ENCODE measurements at regions not wholly inside any gene's neighbourhood (a gene's known extent, or its start where the extent isn't known, plus 50 kb on each side); places are given as distances from the start of the nearest gene placed in this dataset.

DNA sequence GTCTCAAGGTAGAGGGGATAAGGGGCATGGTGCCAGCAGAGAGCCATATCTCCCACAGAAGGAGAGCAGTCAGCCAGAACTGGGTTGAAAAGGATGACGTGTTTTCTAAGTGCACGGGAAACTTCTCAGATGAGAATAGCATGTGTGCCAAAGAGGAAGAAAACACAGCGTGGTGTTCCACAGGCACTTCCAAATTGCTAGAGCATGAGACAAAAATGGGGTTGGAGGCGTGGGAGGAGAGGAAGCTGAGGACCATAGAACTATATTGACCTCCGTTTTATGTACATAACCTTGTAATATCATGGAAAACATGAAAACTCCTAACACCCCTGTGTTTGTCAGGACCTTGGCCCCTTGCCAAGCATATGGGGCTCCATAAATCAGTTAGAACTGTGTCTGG is 682.7 kb upstream of the RAB6C start:
- Histone ChIP-seq H3K4me1 (ENCODE audit: insufficient read depth, low read length) (no peaks in the 10 kb centered on the region), H3K27me3 (ENCODE audit: insufficient read depth, low read length) (no peaks in the 10 kb centered on the region), H3K9ac (ENCODE audit: low read depth, low read length) (no peak overlapping the region), H3K9me3 (ENCODE audit: insufficient read depth, low read depth, low read length) (no peaks in the 10 kb centered on the region), H3K27ac (ENCODE audit: low read depth, low read length) (no peak overlapping the region), H3K36me3 (ENCODE audit: insufficient read depth, low read length) (no peaks in the 10 kb centered on the region), H3K4me3 (ENCODE audit: low read length) (no peak overlapping the region)
- 91% methylated on average over 5 of the region's 5 CpGs for WGBS

DNA sequence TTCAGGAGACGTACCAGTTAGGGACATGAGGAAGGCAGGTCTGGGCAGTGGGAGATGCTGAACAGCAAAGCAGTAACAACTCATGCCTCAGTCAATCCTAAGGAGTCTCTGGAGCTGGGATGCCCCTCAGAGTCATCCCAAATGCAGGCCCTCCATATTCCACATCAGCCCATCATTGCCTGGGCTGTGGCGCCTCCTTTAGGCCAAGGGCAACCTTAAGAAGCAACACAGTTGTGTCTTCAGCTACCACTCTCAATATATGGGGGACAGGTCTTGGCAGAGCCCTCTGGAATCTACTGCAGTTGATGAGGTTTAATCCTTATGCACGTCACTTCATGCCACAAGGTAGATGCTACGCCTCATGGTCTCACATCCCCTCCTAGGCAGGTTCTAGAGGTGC is 682.0 kb upstream of the RAB6C start:
- Histone ChIP-seq H3K9ac (ENCODE audit: low read depth, low read length) (no peak overlapping the region), H3K27ac (ENCODE audit: low read depth, low read length) (no peak overlapping the region), H3K27me3 (ENCODE audit: insufficient read depth, low read length) (no peaks in the 10 kb centered on the region), H3K9me3 (ENCODE audit: insufficient read depth, low read depth, low read length) (no peaks in the 10 kb centered on the region), H3K36me3 (ENCODE audit: insufficient read depth, low read length) (no peaks in the 10 kb centered on the region), H3K4me3 (ENCODE audit: low read length) (no peak overlapping the region), H3K4me1 (ENCODE audit: insufficient read depth, low read length) (no peaks in the 10 kb centered on the region)
- 67% methylated on average over 4 of the region's 4 CpGs for WGBS

DNA sequence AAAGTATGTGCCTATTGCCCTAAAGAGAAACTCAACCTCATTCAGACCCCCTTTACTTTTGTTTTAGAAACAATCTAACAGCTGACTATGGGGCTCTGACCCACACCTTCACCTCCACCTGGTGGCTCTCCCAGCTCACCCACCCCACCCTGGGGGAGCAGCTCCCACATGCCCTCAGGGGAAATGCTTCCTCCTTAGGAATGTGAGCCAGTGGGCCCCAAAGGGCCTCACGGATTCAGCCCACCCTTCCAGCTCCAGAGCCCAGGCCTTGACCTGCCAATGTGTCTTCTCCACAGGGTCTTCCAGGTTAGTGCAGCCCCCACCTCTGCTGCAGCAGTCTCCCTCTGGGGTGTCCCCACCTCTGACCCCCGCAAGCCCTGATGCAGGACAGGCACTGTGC is 680.1 kb upstream of the RAB6C start:
- Histone ChIP-seq H3K36me3 (ENCODE audit: insufficient read depth, low read length) (no peaks in the 10 kb centered on the region), H3K9ac (ENCODE audit: low read depth, low read length) (no peak overlapping the region), H3K9me3 (ENCODE audit: insufficient read depth, low read depth, low read length) (no peaks in the 10 kb centered on the region), H3K27me3 (ENCODE audit: insufficient read depth, low read length) (no peaks in the 10 kb centered on the region), H3K4me3 (ENCODE audit: low read length) (no peak overlapping the region), H3K27ac (ENCODE audit: low read depth, low read length) (no peak overlapping the region), H3K4me1 (ENCODE audit: insufficient read depth, low read length) (no peaks in the 10 kb centered on the region)
- 93% methylated on average over 2 of the region's 2 CpGs for WGBS

DNA sequence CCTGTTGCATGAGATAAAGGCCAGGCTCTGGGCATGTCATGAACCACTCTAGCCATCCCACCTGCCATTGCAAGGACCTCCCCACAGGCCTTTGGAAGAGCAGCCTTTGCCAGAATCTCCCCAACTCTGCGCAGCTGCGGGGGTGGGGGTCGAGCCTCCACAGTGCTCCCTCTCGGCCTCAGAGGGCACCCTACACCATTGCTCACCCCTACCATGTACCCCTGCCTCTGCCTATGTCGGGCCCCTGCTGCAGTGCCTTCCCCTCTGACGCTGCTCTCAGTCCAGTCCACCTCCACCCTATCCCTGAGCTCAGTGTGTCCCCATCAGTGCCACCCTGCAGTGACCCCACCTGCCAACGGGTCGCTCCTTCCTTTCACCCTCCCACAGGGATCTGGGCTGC is 679.7 kb upstream of the RAB6C start:
- Histone ChIP-seq H3K27me3 (ENCODE audit: insufficient read depth, low read length) (no peaks in the 10 kb centered on the region), H3K4me1 (ENCODE audit: insufficient read depth, low read length) (no peaks in the 10 kb centered on the region), H3K9ac (ENCODE audit: low read depth, low read length) (no peak overlapping the region), H3K9me3 (ENCODE audit: insufficient read depth, low read depth, low read length) (no peaks in the 10 kb centered on the region), H3K27ac (ENCODE audit: low read depth, low read length) (no peak overlapping the region), H3K4me3 (ENCODE audit: low read length) (no peak overlapping the region), H3K36me3 (ENCODE audit: insufficient read depth, low read length) (no peaks in the 10 kb centered on the region)
- 94% methylated on average over 8 of the region's 8 CpGs for WGBS

DNA sequence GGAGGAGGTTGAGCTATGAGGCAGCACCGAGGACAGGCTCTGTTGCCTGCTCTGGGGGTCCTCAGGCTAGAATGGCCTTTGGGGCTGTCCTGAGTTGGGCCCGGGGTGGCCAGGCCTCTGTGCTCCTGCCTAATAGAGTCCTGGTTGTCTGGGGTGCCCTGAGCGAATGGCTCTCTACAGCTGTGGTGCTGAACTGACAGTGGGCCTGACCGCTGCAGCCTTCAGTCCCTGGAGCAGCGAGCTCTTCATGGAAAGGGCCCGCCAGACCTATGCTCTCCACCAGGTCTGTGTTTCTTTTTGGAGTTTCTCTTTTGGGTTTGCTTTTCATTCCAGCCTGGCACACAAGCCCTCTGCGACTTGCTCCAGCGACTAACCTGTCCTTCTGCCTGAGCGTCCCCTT is 679.0 kb upstream of the RAB6C start:
- Histone ChIP-seq H3K27ac (ENCODE audit: low read depth, low read length) (no peak overlapping the region), H3K27me3 (ENCODE audit: insufficient read depth, low read length) (no peaks in the 10 kb centered on the region), H3K9me3 (ENCODE audit: insufficient read depth, low read depth, low read length) (no peaks in the 10 kb centered on the region), H3K4me1 (ENCODE audit: insufficient read depth, low read length) (no peaks in the 10 kb centered on the region), H3K4me3 (ENCODE audit: low read length) (no peak overlapping the region), H3K36me3 (ENCODE audit: insufficient read depth, low read length) (no peaks in the 10 kb centered on the region), H3K9ac (ENCODE audit: low read depth, low read length) (no peak overlapping the region)
- WGBS, result 94% methylated on average over 9 of the region's 9 CpGs

DNA sequence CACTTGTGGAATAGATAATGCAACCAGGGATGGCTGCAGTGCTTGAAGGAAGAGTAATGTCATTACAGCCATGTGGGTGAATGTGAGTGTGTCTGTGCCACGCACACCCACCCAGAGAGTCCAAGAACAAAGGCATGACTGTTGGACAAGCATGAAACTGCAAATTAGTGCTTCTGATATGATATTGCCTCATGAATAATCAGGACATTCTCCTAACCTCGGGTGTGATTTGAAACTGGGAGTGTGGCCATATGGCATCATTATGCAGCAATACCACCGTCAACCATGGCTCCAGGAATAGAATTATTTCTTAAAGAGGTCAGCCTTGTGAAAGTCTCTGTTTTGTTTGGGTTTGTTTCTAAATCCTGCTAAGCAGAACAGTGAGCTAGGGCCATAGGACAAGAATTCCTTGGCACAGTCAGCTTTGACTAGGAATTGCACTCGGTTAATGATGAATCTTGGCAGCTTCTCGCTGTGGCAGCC is 678.0 kb upstream of the RAB6C start:
- no peaks in the 10 kb centered on the region for H3K9me3 ChIP-seq (ENCODE audit: insufficient read depth, low read depth, low read length)
- H3K27ac ChIP-seq (ENCODE audit: low read depth, low read length), result no peak overlapping the region
- H3K4me3 ChIP-seq (ENCODE audit: low read length), result no peak overlapping the region
- no peaks in the 10 kb centered on the region for H3K36me3 ChIP-seq (ENCODE audit: insufficient read depth, low read length)
- H3K9ac ChIP-seq (ENCODE audit: low read depth, low read length), result no peak overlapping the region
- H3K4me1 ChIP-seq (ENCODE audit: insufficient read depth, low read length), result no peaks in the 10 kb centered on the region
- no peaks in the 10 kb centered on the region for H3K27me3 ChIP-seq (ENCODE audit: insufficient read depth, low read length)
- WGBS, result 92% methylated on average over 5 of the region's 5 CpGs

DNA sequence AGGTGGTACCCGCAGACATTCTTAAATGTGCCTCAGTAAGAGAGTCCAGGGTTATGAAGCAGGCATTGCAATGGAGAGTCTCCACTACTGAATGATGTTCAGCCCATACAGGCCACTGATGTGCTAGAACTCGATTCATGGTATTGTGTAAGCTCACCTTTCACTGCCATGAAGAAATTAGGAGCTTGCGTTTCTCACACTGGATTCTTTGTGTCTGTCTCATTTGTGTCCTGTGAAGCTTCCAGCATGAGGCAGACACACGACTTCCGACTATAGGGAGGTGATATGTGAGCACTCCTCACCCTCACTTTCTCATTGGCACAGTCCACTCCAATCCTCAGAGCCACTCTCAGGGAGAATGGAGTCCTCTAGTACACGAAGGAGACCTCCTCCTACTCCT is 677.4 kb upstream of the RAB6C start:
- WGBS, result 91% methylated on average over 6 of the region's 6 CpGs

DNA sequence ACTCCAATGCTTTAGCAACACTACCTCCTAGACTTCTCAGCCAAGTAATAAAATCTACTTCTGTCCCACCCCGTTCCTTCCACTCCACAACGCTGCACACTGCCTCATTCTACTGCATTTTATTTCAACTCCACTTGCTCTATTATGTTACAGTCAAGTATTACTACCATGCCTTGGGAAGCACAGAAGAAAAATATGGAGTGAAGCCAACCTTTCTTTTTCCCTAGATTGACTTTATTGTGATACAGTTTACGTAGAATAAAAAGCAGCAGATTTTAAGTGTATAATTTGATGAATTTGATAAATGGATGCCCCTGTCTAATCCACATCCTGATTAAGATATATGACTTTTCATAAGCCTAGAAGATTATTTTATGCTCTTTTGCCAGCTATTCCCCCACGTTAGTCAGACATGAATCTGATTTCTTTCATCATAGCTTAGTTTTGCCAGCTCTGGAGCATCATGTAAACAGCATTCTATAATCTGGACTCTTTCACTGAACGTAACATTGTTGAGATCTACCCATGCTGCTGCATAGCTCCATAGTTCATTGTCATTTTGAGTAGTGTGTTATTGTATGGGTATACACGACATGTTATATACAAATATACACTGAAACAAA is 676.8 kb upstream of the RAB6C start:
- Histone ChIP-seq H3K4me3 (ENCODE audit: low read length) (no peak overlapping the region), H3K36me3 (ENCODE audit: insufficient read depth, low read length) (no peaks in the 10 kb centered on the region), H3K9ac (ENCODE audit: low read depth, low read length) (no peak overlapping the region), H3K9me3 (ENCODE audit: insufficient read depth, low read depth, low read length) (no peaks in the 10 kb centered on the region), H3K27ac (ENCODE audit: low read depth, low read length) (no peak overlapping the region), H3K27me3 (ENCODE audit: insufficient read depth, low read length) (no peaks in the 10 kb centered on the region), H3K4me1 (ENCODE audit: insufficient read depth, low read length) (no peaks in the 10 kb centered on the region)
- WGBS, result 90% methylated on average over 4 of the region's 6 CpGs

More for the DNA sequence above, 677.4 kb upstream of the RAB6C start:
- H3K4me3 ChIP-seq (ENCODE audit: low read length), result no peak overlapping the region
- no peaks in the 10 kb centered on the region for H3K9me3 ChIP-seq (ENCODE audit: insufficient read depth, low read depth, low read length)
- no peaks in the 10 kb centered on the region for H3K36me3 ChIP-seq (ENCODE audit: insufficient read depth, low read length)
- no peak overlapping the region for H3K9ac ChIP-seq (ENCODE audit: low read depth, low read length)
- H3K27ac ChIP-seq (ENCODE audit: low read depth, low read length), result no peak overlapping the region
- no peaks in the 10 kb centered on the region for H3K4me1 ChIP-seq (ENCODE audit: insufficient read depth, low read length)
- no peaks in the 10 kb centered on the region for H3K27me3 ChIP-seq (ENCODE audit: insufficient read depth, low read length)

DNA sequence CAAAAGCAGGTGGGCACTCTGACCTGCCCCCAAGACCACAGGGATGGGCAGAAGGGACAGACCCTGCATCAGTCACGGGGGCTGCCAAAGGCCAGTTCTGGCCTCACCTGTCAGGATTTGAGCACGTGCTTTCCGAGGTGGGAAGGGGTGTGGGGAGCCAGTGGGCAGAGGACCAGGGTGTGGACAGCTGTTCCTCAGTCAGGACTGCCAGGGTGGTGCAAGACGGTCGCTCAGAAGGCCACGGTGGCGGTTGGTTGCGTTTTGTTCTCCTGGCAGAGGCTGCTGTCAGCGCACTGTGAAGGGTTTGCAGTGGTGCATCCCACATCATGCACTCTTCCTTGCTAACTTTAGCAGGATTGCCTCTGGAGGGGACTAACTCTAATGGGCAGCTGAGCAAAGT is 665.3 kb upstream of the RAB6C start:
- 96% methylated on average over 9 of the region's 9 CpGs for WGBS
- no peaks in the 10 kb centered on the region for H3K4me1 ChIP-seq (ENCODE audit: insufficient read depth, low read length)

DNA sequence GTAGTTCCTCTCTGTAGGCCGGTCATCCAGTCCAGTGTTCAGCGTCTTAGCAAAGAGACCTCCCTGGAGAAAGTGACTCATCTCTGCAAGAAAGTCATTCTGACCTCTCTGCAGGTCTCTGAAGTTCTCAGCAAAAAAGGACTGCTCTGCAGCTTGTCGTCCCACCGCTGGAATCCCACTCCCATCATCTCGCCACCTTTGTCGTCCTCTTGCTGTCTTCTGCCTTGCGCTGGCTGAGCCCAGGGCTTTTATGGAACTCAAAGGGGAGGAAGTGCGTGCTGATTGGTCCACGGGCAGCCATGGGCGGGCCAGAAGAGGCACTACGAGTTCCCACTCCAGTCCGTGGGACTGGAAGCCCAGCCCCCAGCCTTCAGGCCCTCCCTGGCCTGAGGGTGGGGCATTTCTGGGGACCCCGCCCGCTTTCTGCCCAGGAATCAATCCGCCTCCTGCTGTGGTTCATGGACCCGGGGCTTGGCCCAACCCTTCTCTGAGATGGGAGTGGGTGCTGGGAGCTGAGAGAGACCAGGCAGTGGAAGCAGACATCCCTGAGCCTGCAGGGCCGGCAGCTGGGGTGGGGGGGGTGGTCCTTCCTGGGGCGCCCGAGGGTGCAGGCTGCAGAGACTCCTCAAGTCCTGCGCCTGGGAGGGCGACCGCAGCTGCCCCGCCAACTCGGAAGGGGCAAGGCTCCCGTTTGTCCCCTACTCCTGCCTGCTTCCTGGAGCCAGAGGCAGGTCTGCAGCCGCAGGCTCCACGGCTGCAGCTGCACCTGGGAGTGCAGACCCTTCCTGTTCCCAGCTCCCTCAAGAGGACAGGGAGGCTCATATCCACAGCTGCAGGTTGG is 660.7 kb upstream of the RAB6C start:
- WGBS, result 87% methylated on average over 27 of the region's 27 CpGs
- H3K4me1 ChIP-seq (ENCODE audit: insufficient read depth, low read length), result no peaks in the 10 kb centered on the region
- no peaks in the 10 kb centered on the region for H3K27me3 ChIP-seq (ENCODE audit: insufficient read depth, low read length)
- no peak overlapping the region for H3K4me3 ChIP-seq (ENCODE audit: low read length)
- no peaks in the 10 kb centered on the region for H3K9me3 ChIP-seq (ENCODE audit: insufficient read depth, low read depth, low read length)
- H3K9ac ChIP-seq (ENCODE audit: low read depth, low read length), result no peak overlapping the region
- no peaks in the 10 kb centered on the region for H3K36me3 ChIP-seq (ENCODE audit: insufficient read depth, low read length)
- no peak overlapping the region for H3K27ac ChIP-seq (ENCODE audit: low read depth, low read length)

More for the DNA sequence above, 665.3 kb upstream of the RAB6C start:
- H3K9ac ChIP-seq (ENCODE audit: low read depth, low read length), result no peak overlapping the region
- no peaks in the 10 kb centered on the region for H3K36me3 ChIP-seq (ENCODE audit: insufficient read depth, low read length)
- no peaks in the 10 kb centered on the region for H3K27me3 ChIP-seq (ENCODE audit: insufficient read depth, low read length)
- no peak overlapping the region for H3K27ac ChIP-seq (ENCODE audit: low read depth, low read length)
- no peak overlapping the region for H3K4me3 ChIP-seq (ENCODE audit: low read length)
- H3K9me3 ChIP-seq (ENCODE audit: insufficient read depth, low read depth, low read length), result no peaks in the 10 kb centered on the region

DNA sequence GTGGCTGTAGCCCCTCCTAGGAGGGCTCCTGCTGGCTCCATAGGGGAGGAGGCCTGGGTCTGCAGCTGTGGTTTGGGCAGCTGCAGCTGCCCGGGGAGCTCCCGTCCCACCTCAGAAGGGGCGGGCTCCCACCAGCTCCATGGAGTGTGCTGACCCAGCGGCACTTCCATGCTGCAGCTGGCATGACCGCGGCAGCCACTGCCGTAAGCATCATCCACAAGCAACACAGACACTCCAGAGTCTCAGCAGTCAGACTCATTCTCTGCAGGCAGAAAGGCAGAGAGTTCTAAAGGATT is 660.1 kb upstream of the RAB6C start:
- no peaks in the 10 kb centered on the region for H3K36me3 ChIP-seq (ENCODE audit: insufficient read depth, low read length)
- no peaks in the 10 kb centered on the region for H3K4me1 ChIP-seq (ENCODE audit: insufficient read depth, low read length)
- H3K27ac ChIP-seq (ENCODE audit: low read depth, low read length), result no peak overlapping the region
- H3K4me3 ChIP-seq (ENCODE audit: low read length), result no peak overlapping the region
- no peaks in the 10 kb centered on the region for H3K9me3 ChIP-seq (ENCODE audit: insufficient read depth, low read depth, low read length)
- WGBS, result 92% methylated on average over 7 of the region's 7 CpGs
- H3K9ac ChIP-seq (ENCODE audit: low read depth, low read length), result no peak overlapping the region
- H3K27me3 ChIP-seq (ENCODE audit: insufficient read depth, low read length), result no peaks in the 10 kb centered on the region
